ENCODE measurements at regions not wholly inside any gene's neighbourhood (a gene's known extent, or its start where the extent isn't known, plus 50 kb on each side); places are given as distances from the start of the nearest gene placed in this dataset.

GRCh38 chr2:39914949-39915348, 135.9 kb upstream of the THUMPD2 start:
- no peak for DNase-seq (ENCODE audit: low spot score)
- TF ChIP-seq, protein P1, sequence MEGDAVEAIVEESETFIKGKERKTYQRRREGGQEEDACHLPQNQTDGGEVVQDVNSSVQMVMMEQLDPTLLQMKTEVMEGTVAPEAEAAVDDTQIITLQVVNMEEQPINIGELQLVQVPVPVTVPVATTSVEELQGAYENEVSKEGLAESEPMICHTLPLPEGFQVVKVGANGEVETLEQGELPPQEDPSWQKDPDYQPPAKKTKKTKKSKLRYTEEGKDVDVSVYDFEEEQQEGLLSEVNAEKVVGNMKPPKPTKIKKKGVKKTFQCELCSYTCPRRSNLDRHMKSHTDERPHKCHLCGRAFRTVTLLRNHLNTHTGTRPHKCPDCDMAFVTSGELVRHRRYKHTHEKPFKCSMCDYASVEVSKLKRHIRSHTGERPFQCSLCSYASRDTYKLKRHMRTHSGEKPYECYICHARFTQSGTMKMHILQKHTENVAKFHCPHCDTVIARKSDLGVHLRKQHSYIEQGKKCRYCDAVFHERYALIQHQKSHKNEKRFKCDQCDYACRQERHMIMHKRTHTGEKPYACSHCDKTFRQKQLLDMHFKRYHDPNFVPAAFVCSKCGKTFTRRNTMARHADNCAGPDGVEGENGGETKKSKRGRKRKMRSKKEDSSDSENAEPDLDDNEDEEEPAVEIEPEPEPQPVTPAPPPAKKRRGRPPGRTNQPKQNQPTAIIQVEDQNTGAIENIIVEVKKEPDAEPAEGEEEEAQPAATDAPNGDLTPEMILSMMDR (IDR thresholded peaks at IDR 0.05; ENCODE audit: extremely low read depth, missing control alignments), result no peak

DNA sequence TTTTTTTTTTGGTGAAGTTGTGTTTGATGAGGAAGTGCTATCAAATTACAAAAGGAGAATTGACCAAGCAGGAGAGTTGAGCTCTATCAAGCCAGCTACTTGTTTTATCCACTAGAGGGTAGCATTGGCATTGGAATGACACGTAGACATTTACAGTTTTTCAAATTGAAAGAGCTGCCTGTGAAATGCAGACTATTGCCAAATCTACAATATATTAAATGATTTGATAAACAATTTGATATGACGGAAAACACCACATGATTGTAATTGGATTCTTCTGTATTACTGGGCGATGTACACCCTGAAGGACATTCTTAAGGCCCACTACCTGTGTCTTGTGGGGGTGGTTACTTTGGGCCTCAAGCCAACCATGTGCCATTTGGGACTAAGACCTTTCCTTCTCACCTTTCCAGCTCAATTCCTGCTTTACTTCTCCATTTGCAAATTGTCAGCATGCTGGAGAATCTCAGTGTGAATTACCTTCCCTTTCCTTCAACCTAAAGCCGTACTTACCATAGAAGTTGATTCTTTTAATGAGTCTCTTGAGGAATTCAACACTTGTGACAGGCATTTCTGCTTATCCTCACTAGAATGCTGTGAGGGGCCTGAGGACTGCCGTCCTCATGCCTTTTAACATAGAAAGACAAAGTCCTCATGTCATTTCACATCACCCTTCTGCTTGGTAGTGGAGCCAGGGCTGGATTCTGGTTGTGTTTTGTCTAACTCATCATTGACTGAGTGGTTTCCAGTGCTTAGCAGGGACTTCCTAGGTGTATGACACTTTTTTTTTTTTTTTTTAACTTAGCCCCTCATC, 134.8 kb upstream of the THUMPD2 start:
- TF ChIP-seq, protein P1 (IDR thresholded peaks at IDR 0.05; ENCODE audit: extremely low read depth, missing control alignments), result peak; percentile 69
- peak; percentile 48 for DNase-seq (ENCODE audit: low spot score)

DNA sequence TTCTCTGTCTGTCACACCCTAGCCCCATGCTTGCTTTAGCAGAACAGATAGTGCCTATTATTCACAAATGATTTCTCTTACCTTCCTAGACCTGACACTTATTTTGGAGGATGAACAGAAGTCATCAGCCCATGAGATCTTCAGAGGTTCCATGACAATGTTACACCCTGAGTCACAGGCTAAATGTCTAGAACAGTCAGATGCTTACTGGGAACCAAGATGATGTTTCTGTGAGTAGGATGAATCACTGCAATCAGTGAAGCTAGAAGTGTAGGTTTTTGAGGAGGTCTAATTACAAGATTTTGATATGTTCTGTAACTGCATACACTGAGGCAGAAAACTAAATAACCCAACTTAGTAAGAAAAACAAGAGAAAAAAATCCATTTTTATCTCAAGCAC, 123.0 kb upstream of the THUMPD2 start:
- DNase-seq (ENCODE audit: low spot score), result no peak
- TF ChIP-seq, protein P1 (IDR thresholded peaks at IDR 0.05; ENCODE audit: extremely low read depth, missing control alignments), result no peak

- TF ChIP-seq, protein P1 (IDR thresholded peaks at IDR 0.05; ENCODE audit: extremely low read depth, missing control alignments), result no peak
- no peak for DNase-seq (ENCODE audit: low spot score)
Observed at GRCh38 chr2:39898934-39899333, 119.9 kb upstream of the THUMPD2 start.

GRCh38 chr2:39897273-39897672, 118.2 kb upstream of the THUMPD2 start:
- no peak for DNase-seq (ENCODE audit: low spot score)
- TF ChIP-seq, protein P1 (IDR thresholded peaks at IDR 0.05; ENCODE audit: extremely low read depth, missing control alignments), result no peak

DNA sequence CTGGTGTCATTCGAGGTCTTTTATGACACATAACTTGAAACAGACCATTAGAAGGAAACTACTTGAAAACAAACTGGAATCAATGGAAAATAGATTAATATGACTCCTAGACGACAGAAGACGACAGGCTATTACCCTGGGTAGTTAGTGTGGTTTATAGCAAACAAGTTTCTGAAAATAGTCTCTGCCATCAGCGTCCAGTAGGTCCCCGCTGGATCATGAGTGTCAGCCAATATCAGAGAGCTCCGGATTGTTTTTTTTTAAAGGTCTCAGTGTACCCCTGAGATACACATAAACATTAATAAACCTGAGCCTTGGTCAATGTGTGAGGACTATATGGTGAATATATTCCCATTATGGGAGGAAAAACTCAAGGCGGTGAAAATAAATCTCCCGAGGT, 115.0 kb upstream of the THUMPD2 start:
- TF ChIP-seq, protein P1 (IDR thresholded peaks at IDR 0.05; ENCODE audit: extremely low read depth, missing control alignments), result no peak
- DNase-seq (ENCODE audit: low spot score), result no peak

DNA sequence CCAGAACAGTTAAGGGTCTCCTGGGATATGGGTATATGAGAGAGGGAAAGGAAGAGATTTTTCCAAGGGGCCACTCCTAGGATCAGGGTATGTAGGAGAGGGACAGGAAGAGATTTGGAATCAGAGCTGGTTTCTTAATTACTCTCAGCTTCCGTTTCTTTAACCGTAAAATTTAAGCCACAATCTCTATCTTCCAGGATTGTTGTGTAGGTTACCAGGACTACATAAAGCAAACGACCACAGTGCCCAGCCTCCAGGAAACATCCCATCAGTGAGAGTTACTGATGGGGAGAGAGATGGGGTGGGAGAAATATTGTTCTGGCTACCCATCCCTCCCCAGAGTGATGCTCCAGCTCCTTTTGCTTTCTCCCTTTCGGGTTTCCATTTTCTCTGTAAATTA, 114.6 kb upstream of the THUMPD2 start:
- TF ChIP-seq, protein P1 (IDR thresholded peaks at IDR 0.05; ENCODE audit: extremely low read depth, missing control alignments), result no peak
- DNase-seq (ENCODE audit: low spot score), result no peak
